COLO829 (cell line): ENCODE measurements at regions not wholly inside any gene's neighbourhood (a gene's known extent, or its start where the extent isn't known, plus 50 kb on each side); places are given as distances from the start of the nearest gene placed in this dataset.
A peak's percentile ranks its signal among the peaks of the same experiment; 100 is the strongest.

Experiments used
- DNase-seq: peaks from one replicate; pipeline ENCODE4 v3.0.0; 2012; ENCODE audit warnings: low spot score

- no peak for DNase-seq
These were observed 76.6 kb upstream of the ADAMTS16 start for GRCh38 chr5:5063533-5063953.

- no peak for DNase-seq
These were observed 74.7 kb upstream of the ADAMTS16 start for GRCh38 chr5:5065472-5065871.

- no peak for DNase-seq
These were observed 73.6 kb upstream of the ADAMTS16 start for GRCh38 chr5:5066276-5067186.

- DNase-seq: peak; percentile 15
These were observed 70.3 kb upstream of the ADAMTS16 start for GRCh38 chr5:5069851-5070250.

- no peak for DNase-seq
These were observed 68.6 kb upstream of the ADAMTS16 start for GRCh38 chr5:5071554-5071953.

- no peak for DNase-seq
These were observed 62.9 kb upstream of the ADAMTS16 start for GRCh38 chr5:5077236-5077635.

- DNase-seq: peak; percentile 58
These were observed 61.9 kb upstream of the ADAMTS16 start for GRCh38 chr5:5078009-5078897.

- no peak for DNase-seq
These were observed 60.3 kb upstream of the ADAMTS16 start for GRCh38 chr5:5079876-5080275.

GRCh38 chr5:5080790-5081189 is 59.3 kb upstream of the ADAMTS16 start:
- DNase-seq: no peak

GRCh38 chr5:5085381-5085780 is 54.7 kb upstream of the ADAMTS16 start:
- no peak for DNase-seq

GRCh38 chr5:5089895-5090649 is 50.1 kb upstream of the ADAMTS16 start:
- DNase-seq: no peak
